Mesendoderm (in vitro differentiated cells): ENCODE measurements at regions not wholly inside any gene's neighbourhood (a gene's known extent, or its start where the extent isn't known, plus 50 kb on each side); places are given as distances from the start of the nearest gene placed in this dataset.

Source experiments
- DNase-seq: peaks from one replicate; pipeline ENCODE4 v3.0.0; 2013
- H2AK5ac ChIP-seq: 2 replicates; pipeline ENCODE4 v1.6.1; 2013; ENCODE audit warnings: low read length, inconsistent platforms
- H2BK120ac ChIP-seq: 2 replicates; pipeline ENCODE4 v1.6.1; 2013; ENCODE audit warnings: low read depth, mild to moderate bottlenecking, low read length, moderate library complexity, mixed read lengths
- H2BK15ac ChIP-seq: replicated peaks from 2 replicates; pipeline ENCODE4 v1.6.1; 2013; ENCODE audit warnings: low read depth, mild to moderate bottlenecking, moderate library complexity
- H2BK5ac ChIP-seq: 2 replicates; pipeline ENCODE4 v1.6.1; 2013; ENCODE audit warnings: low read length, inconsistent platforms
- H3K18ac ChIP-seq: 2 replicates; pipeline ENCODE4 v1.6.1; 2013; ENCODE audit warnings: mild to moderate bottlenecking, low read length, mixed read lengths
- H3K23ac ChIP-seq: one replicate; pipeline ENCODE4 v1.6.1; 2013; ENCODE audit warnings: low read length
- H3K27ac ChIP-seq: 2 replicates; pipeline ENCODE4 v1.5.1; 2013; ENCODE audit warnings: low read depth, mild to moderate bottlenecking, inconsistent platforms, low read length, moderate library complexity
- H3K27me3 ChIP-seq: 2 replicates; pipeline ENCODE4 v1.6.1; 2013; ENCODE audit warnings: low read length, control low read depth, mild to moderate bottlenecking, inconsistent platforms; ENCODE audit not compliant: insufficient read depth, poor library complexity
- H3K36me3 ChIP-seq: 2 replicates; pipeline ENCODE4 v1.6.1; 2013; ENCODE audit warnings: low read length, inconsistent platforms; ENCODE audit not compliant: control insufficient read depth, insufficient read depth
- H3K4ac ChIP-seq: one replicate; pipeline ENCODE4 v1.6.1; 2013; ENCODE audit warnings: low read depth, mild to moderate bottlenecking, low read length, moderate library complexity
- H3K4me1 ChIP-seq: 2 replicates; pipeline ENCODE4 v1.6.1; 2013; ENCODE audit warnings: low read depth, low read length, inconsistent platforms; ENCODE audit not compliant: control insufficient read depth
- H3K4me2 ChIP-seq: 2 replicates; pipeline ENCODE4 v1.6.1; 2013; ENCODE audit warnings: low read length
- H3K4me3 ChIP-seq: 2 replicates; pipeline ENCODE4 v1.5.1; 2013; ENCODE audit warnings: mild to moderate bottlenecking, low read length
- H3K56ac ChIP-seq: one replicate; pipeline ENCODE4 v1.6.1; 2013; ENCODE audit warnings: low read length
- H3K79me1 ChIP-seq: 2 replicates; pipeline ENCODE4 v1.6.1; 2013; ENCODE audit warnings: low read length, inconsistent platforms
- H3K79me2 ChIP-seq: 2 replicates; pipeline ENCODE4 v1.6.1; 2013; ENCODE audit warnings: mild to moderate bottlenecking, low read length; ENCODE audit not compliant: control insufficient read depth, insufficient read depth
- H3K9ac ChIP-seq: 2 replicates; pipeline ENCODE4 v1.6.1; 2013; ENCODE audit warnings: low read length, inconsistent platforms
- H4K5ac ChIP-seq: one replicate; pipeline ENCODE4 v1.6.1; 2013; ENCODE audit warnings: low read length
- H4K8ac ChIP-seq: one replicate; pipeline ENCODE4 v1.6.1; 2013; ENCODE audit warnings: low read depth, mild to moderate bottlenecking, control low read depth, low read length, moderate library complexity
- whole genome bisulfite sequencing: extraction: QIAGEN DNeasy Blood & Tissue Kit; methylation state at CpG from one replicate; pipeline ENCODE4 v1.1.7; 2013; ENCODE audit warnings: low lambda C conversion rate, missing lambda C conversion rate; ENCODE audit not compliant: insufficient coverage; ENCODE audit errors: extremely low coverage; 5-methylcytosine and 5-hydroxymethylcytosine counted together

GRCh38 chr15:38975282-38975990 is 410.8 kb upstream of the RASGRP1 start:
- Histone ChIP-seq H3K79me1 (no peaks in the 10 kb centered on the region), H3K18ac (no peak overlapping the region), H3K9ac (no peak overlapping the region), H2AK5ac (no peak overlapping the region), H3K27ac (no peak overlapping the region), H2BK15ac (no peak overlapping the region), H3K4ac (no peak overlapping the region), H3K4me3 (no peak overlapping the region), H3K36me3 (no peaks in the 10 kb centered on the region), H3K27me3 (no peaks in the 10 kb centered on the region), H2BK120ac (no peak overlapping the region), H3K79me2 (no peaks in the 10 kb centered on the region), H3K4me1 (no peaks in the 10 kb centered on the region), H4K8ac (no peak overlapping the region), H4K5ac (no peak overlapping the region), H3K56ac (no peak overlapping the region), H3K23ac (no peak overlapping the region), H3K4me2 (no peak overlapping the region), H2BK5ac (no peak overlapping the region)
- WGBS: no CpG with 5 or more reads among the region's 5 CpGs
- no peak for DNase-seq

DNA sequence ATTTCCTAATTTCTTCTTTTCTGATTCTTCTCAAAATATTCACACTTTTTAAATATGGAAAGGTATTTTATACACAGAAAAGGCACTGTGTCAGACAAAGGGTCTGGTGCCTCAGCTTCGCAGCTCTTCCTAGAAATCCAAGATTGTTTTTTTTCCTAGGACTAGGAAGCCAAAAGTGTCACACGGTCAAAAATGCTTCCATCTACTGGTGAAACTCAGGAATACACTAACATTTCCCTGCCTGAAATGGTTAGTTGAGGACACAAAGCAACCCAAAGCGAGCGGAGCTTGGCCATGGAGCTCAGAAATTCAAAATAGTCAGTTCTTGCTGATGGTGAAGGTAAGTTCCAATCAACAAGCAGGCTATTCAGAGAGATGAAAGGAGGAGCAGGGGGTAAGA is 426.5 kb upstream of the RASGRP1 start:
- H3K23ac ChIP-seq: no peak overlapping the region
- H2BK15ac ChIP-seq: no peak overlapping the region
- H3K79me2 ChIP-seq: no peaks in the 10 kb centered on the region
- H3K9ac ChIP-seq: no peak overlapping the region
- H2BK5ac ChIP-seq: no peak overlapping the region
- H3K27me3 ChIP-seq: no peaks in the 10 kb centered on the region
- no peak overlapping the region for H4K5ac ChIP-seq
- no peak overlapping the region for H3K4ac ChIP-seq
- H3K18ac ChIP-seq: no peak overlapping the region
- no peak overlapping the region for H2AK5ac ChIP-seq
- no peak overlapping the region for H3K27ac ChIP-seq
- no peak overlapping the region for H3K4me3 ChIP-seq
- H3K56ac ChIP-seq: no peak overlapping the region
- DNase-seq: peak; percentile 73
- H4K8ac ChIP-seq: no peak overlapping the region
- no peak overlapping the region for H2BK120ac ChIP-seq
- WGBS: no CpG with 5 or more reads among the region's 4 CpGs
- H3K79me1 ChIP-seq: no peaks in the 10 kb centered on the region
- H3K4me2 ChIP-seq: no peak overlapping the region
- H3K4me1 ChIP-seq: no peaks in the 10 kb centered on the region
- H3K36me3 ChIP-seq: no peaks in the 10 kb centered on the region

- Histone ChIP-seq H3K4me1 (no peaks in the 10 kb centered on the region), H3K79me1 (no peaks in the 10 kb centered on the region), H3K9ac (no peak overlapping the region), H3K23ac (no peak overlapping the region), H3K18ac (no peak overlapping the region), H3K56ac (no peak overlapping the region), H2BK15ac (no peak overlapping the region), H2BK5ac (no peak overlapping the region), H2AK5ac (no peak overlapping the region), H4K5ac (no peak overlapping the region), H3K4me3 (no peak overlapping the region), H2BK120ac (no peak overlapping the region), H4K8ac (no peak overlapping the region), H3K27ac (no peak overlapping the region), H3K79me2 (no peaks in the 10 kb centered on the region), H3K36me3 (no peaks in the 10 kb centered on the region), H3K4ac (no peak overlapping the region), H3K27me3 (no peaks in the 10 kb centered on the region), H3K4me2 (no peak overlapping the region)
- peak; percentile 13 for DNase-seq
- no CpG with 5 or more reads among the region's 2 CpGs for WGBS
Measured at GRCh38 chr15:38991701-38992100, 427.1 kb upstream of the RASGRP1 start.

DNA sequence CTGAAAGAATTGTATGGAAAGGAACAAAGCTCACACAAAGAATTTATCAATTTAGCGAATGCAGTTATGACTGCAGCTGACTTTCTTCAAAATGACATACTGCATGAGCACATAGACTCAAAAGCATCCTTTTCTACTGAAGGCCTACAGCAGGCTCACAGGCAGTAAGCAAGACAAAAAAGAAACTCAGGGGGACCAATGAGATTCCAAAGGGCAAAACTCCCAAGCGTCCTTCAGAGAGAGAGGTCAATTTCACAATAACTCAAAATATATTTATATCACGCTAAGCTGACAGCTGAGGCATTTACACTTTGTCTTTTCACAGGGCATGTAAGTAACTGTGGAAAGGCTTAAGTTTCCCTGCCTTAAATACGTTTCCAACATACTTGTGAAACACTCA is 427.9 kb upstream of the RASGRP1 start:
- Histone ChIP-seq H3K56ac (no peak overlapping the region), H2AK5ac (no peak overlapping the region), H3K4me1 (no peaks in the 10 kb centered on the region), H2BK120ac (no peak overlapping the region), H3K36me3 (no peaks in the 10 kb centered on the region), H3K27me3 (no peaks in the 10 kb centered on the region), H3K4ac (no peak overlapping the region), H3K79me1 (no peaks in the 10 kb centered on the region), H4K5ac (no peak overlapping the region), H4K8ac (no peak overlapping the region), H3K79me2 (no peaks in the 10 kb centered on the region), H3K4me2 (no peak overlapping the region), H3K18ac (no peak overlapping the region), H2BK15ac (no peak overlapping the region), H3K23ac (no peak overlapping the region), H2BK5ac (no peak overlapping the region), H3K27ac (no peak overlapping the region), H3K9ac (no peak overlapping the region), H3K4me3 (no peak overlapping the region)
- WGBS: no CpG with 5 or more reads among the region's 4 CpGs
- DNase-seq: no peak

DNA sequence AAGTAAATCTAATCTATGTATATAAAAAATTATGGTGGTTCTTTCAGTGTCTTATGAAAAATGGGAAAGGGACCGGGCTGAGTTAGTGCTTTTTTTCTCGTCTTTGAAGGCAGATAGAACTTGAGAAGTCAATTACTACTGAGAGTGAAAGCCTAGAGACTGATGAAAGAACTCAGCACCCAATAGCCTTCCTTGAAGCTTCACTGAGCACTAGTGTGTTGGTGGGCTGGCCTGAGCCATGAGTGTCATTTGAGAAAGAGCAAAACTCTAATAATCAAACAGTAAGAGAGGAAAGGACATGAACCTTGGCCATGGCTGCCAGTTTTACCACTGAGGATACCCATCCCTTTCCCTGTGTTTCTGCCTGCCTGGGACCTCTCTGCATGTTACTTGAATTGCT is 428.3 kb upstream of the RASGRP1 start:
- Histone ChIP-seq H3K56ac (no peak overlapping the region), H3K27me3 (no peaks in the 10 kb centered on the region), H4K5ac (no peak overlapping the region), H2AK5ac (no peak overlapping the region), H2BK120ac (no peak overlapping the region), H3K36me3 (no peaks in the 10 kb centered on the region), H3K27ac (no peak overlapping the region), H3K4me3 (no peak overlapping the region), H3K4me2 (no peak overlapping the region), H3K4ac (no peak overlapping the region), H3K4me1 (no peaks in the 10 kb centered on the region), H3K79me2 (no peaks in the 10 kb centered on the region), H3K23ac (no peak overlapping the region), H4K8ac (no peak overlapping the region), H3K18ac (no peak overlapping the region), H2BK15ac (no peak overlapping the region), H2BK5ac (no peak overlapping the region), H3K79me1 (no peaks in the 10 kb centered on the region), H3K9ac (no peak overlapping the region)
- no CpG with 5 or more reads among the region's 2 CpGs for WGBS
- DNase-seq: no peak

GRCh38 chr15:38994310-38994709 is 429.7 kb upstream of the RASGRP1 start:
- WGBS: no CpG with 5 or more reads among the region's 2 CpGs
- Histone ChIP-seq H3K9ac (no peak overlapping the region), H3K36me3 (no peaks in the 10 kb centered on the region), H3K4me1 (no peaks in the 10 kb centered on the region), H3K23ac (no peak overlapping the region), H4K8ac (no peak overlapping the region), H2AK5ac (no peak overlapping the region), H3K4me2 (no peak overlapping the region), H3K4ac (no peak overlapping the region), H3K27me3 (no peaks in the 10 kb centered on the region), H2BK15ac (no peak overlapping the region), H2BK5ac (no peak overlapping the region), H4K5ac (no peak overlapping the region), H3K18ac (no peak overlapping the region), H3K79me1 (no peaks in the 10 kb centered on the region), H3K4me3 (no peak overlapping the region), H3K79me2 (no peaks in the 10 kb centered on the region), H2BK120ac (no peak overlapping the region), H3K56ac (no peak overlapping the region), H3K27ac (no peak overlapping the region)
- DNase-seq: no peak
